HG03039 (cell line): ENCODE measurements at regions not wholly inside any gene's neighbourhood (a gene's known extent, or its start where the extent isn't known, plus 50 kb on each side); places are given as distances from the start of the nearest gene placed in this dataset.
"Not testable (repeated sequence)": the region's sequence is repeated elsewhere in the genome, so short reads cannot be mapped to it uniquely, and the experiment has no call there.

Experiments
- ATAC-seq: cut with Tn5 transposase; IDR thresholded peaks from one replicate; pipeline ENCODE4 v1.9.1; 2021; ENCODE audit warnings: mild to moderate bottlenecking, moderate library complexity; ENCODE audit not compliant: unreplicated experiment

DNA sequence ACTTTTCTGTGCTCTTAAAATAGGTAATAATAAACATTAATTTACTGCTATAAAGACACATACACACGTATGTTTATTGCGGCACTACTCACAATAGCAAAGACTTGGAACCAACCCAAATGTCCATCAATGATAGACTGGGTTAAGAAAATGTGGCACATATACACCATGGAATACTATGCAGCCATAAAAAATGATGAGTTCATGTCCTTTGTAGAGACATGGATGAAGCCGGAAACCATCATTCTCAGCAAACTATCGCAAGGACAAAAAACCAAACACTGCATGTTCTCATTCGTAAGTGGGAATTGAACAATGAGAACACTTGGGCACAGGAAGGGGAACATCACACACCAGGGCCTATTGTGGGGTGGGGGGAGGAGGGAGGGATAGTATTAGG, 97.4 kb upstream of the NR5A2 start:
- ATAC-seq, result not testable (repeated sequence)

DNA sequence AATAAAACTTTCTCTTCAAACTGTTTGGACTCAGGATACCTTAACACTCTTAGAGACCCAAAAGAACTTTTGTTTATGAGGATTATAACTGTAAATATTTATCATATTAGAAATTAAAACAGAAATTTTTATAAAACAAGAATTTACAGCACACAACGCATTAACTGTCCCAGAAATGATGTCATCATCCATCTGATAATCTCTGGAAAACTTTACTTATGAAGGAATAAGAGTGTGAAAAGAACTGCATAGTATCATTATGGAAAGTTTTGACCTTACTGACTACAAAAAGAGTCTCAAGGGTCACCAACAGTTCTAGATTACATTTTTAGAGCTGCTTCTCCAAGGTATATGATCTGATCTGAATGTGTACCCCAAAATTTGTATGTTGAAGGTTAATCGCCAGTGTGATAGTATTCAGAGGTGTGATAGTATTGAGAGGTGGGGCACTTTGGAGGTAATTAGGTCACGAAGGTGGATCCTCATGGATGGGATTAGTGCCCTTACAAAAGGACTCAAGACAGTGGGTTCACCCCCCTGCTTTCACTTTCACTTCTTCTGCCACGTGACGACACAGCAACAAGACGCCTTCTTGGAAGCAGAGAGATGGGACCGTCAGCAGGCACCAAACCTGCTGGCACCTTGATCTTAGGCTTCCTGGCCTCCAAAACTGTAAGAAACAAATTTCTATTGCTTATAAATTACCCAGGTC, 95.7 kb upstream of the NR5A2 start:
- no peak for ATAC-seq

DNA sequence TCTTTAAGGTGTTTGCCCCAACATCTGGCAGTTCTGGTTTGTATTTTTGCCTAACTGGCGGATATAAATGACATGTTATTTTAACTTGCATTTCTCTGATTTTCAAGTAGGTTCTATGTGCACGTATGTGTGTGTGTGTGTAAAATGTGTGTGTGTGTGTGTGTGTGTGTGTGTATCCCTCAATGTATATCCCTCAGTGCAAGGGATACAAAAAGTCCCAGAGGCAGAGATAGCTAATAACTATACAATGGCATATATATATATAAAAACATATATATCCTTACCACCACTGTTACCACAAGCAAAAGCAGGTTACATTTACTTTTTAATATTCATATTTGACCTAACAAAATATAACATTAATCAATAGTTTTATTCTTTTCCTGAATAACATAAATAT, 95.0 kb upstream of the NR5A2 start:
- ATAC-seq, result no peak

DNA sequence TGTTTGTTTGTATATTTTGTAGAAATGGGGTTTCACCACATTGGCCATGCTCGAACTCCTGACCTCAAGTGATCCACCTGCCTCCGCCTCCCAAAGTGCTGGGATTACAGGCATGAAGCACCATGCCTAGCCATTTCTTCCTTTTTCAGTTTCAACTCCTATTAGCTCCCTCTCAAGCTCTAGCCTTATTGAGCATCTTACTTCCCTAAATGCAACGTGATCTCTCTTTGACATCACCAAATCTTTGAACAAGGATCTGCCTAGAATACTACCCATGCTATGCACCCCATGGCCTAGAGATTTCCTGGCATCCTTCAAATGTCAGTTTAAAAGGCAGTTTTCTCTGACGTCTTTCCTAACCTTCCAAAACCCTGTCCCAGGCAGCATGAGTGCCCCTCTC, 91.1 kb upstream of the NR5A2 start:
- ATAC-seq, result no peak

DNA sequence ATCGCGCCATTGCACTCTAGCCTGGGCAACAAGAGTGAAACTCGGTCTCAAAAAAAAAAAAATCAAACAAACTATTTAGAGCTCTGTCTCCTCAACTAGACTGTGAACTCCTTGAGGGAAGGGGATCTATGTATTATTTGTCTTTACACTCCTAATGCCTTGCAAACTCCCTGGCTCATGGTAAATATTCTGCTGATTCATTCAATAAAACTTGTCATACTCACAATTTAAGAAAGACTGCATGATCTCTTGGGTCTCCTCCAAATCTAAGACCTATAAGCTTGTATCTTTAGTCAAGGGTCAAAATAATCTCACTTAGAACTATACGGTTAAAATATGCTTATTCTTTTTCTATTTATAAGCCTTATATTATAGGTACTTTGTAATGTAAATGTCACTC, 90.3 kb upstream of the NR5A2 start:
- ATAC-seq, result no peak

DNA sequence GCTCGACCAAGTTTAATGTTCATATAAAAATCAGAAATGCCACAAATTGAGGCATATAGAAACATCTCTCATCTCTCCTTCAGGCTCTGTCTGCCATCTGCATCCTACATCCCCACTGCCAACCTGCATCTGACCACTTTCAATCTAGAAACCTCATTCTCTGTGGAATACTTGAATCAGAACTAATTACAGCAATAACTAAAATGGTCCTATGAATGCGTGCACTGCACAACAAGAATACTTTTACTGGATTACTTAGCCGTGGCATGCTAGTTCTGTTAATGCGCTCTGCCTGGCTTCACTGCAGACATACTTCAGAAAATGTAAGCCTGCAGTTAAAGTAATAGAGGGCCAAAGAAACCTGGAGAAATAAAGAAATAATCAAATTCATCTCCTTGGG, 89.8 kb upstream of the NR5A2 start:
- no peak for ATAC-seq

DNA sequence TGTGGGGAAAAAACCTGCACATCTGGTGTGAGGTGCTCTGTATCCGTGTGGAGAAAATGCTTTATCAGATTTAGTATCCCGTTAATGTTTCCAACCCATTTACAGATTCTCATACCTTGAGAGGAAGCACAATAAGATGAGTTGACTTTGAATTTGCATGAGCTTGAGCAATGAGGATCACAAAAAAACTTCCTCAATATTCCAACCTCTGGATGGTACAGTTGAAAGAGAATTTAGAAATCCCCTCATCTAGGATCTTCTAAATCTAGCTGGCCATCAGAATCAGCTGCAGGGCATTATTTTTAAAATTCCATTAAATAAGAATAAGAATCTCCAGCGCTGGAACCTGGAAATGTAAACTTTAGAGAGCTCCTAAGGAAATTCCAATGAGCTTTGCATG, 82.5 kb upstream of the NR5A2 start:
- ATAC-seq, result no peak

DNA sequence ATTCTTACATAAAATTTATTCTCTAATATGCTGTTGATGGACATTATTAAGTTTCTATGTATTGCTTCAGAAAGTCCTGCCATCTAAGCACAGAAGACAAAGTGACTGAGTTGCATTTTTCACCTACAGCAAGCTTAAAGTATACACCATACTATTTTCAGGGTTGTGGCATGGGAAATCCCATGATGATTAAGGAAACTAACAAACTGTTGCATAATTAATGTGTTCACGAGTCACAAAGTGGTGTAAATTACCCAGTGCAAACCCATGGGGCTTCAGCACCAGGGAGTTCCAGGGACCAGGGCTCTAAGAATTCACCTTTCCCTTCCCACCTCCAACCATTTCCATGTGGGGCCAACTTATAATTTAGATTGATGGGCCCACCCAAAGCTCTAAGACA, 81.9 kb upstream of the NR5A2 start:
- ATAC-seq, result no peak

DNA sequence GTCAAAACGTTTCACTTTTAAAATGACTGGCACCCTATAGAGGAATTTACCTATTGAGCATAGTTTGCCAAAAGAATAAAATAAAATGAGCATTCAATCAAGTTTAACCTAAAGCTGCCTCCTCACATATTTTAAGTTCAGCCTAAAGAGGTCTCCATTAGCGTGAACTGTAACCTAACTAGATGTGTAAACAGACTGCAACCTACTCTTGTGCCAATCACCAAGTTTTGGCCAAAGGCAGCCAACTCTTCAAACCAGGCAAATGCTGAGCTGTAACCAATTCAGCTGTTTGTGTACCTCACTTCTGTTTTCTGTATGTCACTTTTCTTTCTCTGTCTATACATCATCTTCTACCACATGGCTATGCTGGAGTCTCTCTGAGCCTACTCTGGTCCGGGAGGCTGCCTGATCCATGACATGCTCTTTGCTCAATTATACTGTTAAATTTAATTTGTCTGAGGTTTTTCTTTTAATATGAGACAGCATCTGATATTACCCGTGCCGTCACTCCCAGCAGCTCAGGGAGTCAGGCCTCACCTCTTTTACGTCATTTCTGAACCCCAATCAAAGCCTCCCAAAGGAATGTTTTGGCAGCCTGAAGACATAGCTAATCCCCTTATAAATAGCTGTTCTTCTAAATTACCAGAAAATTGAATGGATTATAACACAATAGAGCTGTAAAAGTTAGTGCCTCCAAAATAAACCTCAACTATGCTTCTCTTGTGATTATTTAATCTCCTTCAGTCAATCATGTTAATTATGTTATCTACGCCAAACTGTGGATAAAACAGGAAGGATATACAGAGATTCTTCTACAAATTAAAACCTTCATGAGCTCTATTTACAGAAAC, 81.0 kb upstream of the NR5A2 start:
- no peak for ATAC-seq

DNA sequence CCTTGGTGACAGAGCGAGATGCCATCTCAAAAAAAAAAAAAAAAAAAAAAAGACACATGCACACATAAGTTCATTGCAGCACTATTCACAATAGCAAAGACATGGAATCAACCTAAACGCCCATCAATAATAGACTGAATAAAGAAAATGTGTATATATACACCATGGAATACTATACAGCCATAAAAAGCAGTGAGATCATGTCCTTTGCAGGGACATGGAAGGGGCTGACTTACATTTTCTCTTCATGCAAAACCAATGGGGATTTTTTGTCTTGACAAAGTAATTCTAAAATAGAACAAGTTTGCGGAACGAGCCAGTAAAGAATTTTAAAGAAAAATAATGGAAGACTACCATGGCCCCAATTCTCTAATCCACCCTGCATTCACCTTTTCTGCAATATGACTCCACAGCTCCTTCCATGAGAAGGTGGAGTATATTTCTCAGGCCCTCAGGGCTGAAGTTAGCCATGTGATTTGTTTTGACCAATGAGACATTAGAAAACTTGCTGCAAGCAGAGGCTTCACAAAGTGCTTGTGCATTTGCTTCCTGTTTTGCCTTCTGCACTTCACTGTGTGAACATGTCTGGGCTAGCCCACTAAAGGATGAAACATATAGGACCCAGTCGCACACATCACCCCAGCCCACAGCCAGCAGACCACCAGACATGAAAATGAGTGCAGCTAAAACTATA, 78.8 kb upstream of the NR5A2 start:
- ATAC-seq, result no peak

DNA sequence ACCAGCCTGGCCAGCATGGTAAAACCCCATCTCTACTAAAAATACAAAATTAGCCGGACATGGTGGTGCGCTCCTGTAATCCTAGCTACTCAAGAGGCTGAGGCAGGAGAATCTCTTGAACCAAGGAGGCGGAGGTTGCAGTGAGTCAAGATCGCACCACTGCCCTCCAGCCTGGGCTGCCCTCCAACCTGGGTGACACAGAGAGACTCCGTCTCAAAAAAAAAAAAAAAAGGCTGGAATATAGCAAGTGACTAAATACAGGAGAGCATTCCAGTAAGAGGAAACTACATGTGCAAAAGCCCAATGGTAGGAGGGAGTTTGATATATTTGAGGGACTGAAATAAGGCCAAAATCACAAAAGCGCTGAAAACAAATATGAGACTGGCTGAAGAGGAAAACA, 76.5 kb upstream of the NR5A2 start:
- not testable (repeated sequence) for ATAC-seq

DNA sequence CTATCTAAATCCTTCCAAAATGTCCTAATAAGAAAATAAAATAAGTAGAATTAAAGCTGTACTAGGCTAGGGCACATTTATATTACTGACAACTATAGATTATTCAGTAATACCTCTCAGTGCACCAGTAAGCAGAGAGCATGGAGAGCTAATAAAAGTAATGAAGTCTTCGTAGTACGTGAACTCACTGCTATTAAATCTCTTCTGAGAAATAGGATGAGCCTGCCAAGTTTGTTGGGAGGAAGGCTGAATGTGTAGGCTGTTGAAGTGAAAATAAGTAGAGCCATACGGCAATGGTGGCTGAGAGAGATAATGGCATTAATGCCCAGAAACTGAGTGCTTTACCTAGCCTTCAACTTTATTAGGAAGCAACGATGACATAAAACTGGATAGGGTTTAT, 73.9 kb upstream of the NR5A2 start:
- ATAC-seq, result no peak

DNA sequence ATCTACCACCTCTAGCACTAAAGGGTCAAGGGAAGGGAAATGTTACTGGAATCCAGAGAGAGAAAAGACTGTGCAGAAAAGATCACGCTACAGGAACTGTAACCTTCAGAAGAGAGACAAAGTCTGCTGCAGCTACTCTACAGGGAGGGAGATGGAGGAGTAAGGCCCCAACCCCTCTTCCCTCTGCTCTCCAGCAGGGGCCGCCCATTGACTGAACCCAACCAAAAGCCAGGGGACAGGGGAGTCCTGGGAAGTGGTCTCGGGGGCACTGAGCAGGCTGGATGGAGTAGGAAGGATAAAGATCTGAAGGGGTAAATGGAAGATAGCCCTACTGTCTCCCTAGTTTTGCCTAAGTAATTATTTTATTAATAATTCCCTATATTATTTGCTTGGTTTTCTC, 72.8 kb upstream of the NR5A2 start:
- ATAC-seq, result no peak

DNA sequence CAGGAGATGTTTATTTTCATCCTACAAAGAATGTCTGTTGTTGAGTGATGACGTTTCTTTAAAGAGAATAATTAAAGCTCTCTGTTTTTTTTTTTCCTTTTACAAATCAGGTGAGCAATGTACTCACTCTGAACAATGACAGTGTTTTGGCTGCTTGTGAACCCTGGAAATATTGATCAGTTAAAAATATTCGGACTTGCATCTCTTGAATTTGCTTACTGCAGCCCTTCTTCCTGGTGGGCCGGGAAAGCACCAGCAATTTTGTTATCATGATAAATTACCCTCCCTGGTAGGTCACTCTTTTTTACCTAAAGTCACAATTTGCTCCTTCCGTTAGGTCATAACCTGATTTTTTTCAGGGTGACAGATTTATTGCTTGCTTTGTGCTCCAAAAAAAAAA, 72.3 kb upstream of the NR5A2 start:
- ATAC-seq, result no peak

DNA sequence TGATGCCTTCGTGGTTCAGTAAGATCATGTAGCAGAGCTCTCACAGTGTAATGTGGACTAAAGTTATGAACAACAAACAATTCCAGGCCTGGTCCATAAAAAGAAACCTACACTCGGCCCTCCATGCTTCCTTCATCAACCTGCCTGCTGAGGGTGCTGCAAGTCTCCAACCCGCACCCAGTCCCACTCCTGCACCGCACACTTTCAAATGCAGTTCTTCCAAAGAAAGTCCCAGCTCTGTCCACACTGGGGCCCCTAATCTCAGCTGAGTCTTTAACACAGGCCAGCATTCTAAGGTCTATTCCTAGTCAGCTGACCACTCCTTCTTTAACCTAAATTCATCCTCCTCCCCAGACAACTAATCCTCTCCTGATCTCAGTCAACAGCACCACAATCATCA, 71.5 kb upstream of the NR5A2 start:
- no peak for ATAC-seq

DNA sequence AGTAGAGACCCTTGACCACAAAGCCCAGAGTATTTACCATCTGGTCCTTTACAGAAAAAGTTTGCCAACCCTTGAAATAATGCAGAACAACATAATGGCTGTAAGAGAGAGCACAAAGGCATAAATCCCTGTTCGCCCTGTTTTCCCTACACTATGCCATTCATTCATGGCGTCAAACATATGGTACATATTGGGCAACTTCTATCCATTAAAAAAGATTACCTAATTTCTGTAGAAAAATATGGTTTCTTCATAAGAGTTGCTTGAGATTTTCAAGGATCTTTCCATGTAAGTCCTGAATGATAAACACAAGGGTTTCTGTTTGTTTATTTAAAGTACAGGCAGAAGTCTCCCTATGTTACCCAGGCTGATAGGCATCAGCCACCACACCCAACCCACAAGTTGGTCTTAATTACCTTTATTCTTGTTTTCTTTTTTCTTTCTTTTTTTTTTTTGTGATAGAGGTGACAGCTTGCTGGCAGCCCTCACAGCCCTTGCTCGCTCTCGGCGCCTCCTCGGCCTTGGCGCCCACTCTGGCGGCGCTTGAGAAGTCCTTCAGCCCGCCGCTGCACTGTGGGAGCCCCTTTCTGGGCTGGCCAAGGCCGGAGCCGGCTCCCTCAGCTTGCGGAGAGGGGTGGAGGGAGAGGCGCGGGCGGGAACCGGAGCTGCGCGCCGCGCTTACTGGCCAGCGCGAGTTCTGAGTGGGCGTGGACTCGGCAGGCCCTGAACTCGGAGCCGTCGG, 68.3 kb upstream of the NR5A2 start:
- ATAC-seq, result no peak

DNA sequence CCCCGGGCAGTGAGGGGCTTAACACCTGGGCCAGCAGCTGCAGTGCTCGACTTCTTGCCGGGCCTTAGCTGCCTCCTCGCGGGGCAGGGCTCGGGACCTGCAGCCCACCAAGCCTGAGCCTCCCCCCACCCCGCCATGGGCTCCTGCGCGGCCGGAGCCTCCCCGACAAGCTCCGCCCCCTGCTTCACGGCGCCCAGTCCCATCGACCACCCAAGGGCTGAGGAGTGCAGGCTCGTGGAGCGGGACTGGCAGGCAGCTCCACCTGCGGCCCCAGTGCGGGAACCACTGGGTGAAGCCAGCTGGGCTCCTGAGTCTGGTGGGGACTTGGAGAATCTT, 67.8 kb upstream of the NR5A2 start:
- ATAC-seq, result no peak

DNA sequence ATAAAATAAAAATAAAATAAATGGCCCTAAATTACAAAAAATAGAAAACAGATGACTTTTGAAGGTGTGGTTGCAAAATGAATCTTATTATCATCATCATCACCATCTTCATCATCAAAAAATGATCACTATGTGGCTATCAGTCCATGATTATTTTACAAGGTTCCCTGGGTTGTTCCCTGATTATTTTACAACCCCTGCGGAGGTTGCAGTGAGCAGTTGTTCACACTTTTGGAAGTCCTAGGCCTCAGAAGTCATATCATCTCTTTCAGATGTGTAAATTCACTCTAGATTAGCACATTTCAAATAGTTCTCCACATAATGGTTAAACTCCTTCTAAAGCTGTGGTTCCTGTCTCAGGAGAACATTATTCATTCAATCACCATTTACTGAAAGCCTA, 57.4 kb upstream of the NR5A2 start:
- no peak for ATAC-seq

DNA sequence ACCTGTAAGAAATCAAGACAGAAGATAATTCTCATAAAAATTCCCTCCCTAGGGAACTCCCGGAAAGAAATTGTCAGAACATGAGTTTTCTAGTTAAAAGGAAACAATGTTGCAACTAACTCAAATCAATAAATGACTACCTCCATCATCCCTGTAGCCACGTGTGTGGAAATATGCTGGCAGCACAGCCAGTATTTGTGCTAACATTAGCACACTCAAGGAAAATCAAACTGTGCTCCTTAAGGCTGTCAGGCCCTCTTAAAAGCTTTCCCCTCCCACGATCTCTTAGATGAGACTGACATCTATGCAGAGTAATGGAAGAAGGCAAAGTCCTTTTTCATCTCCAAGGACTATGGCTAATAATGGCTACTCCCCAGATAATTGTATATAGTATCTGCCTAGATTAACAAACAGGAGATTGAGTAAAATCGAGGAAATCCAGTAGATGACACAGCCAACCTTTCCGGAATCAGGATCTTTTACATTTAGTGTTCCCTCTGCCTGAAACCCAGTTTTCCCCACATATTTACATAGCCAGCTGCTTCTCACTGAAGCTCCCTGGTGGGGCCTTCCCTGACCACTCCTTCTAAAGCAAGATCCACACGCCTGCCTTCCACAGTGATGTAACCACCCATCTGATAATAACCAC, 50.9 kb upstream of the NR5A2 start:
- ATAC-seq, result no peak
